CD4-positive, alpha-beta T cell (primary cell): ENCODE measurements at regions not wholly inside any gene's neighbourhood (a gene's known extent, or its start where the extent isn't known, plus 50 kb on each side); places are given as distances from the start of the nearest gene placed in this dataset.

Experiments
- ATAC-seq: fragments of 200-7000 bp; cut with Tn5 transposase; one replicate; pipeline ENCODE4 v1.10.0; 2022; ENCODE audit warnings: mild to moderate bottlenecking; ENCODE audit not compliant: poor library complexity
- CTCF ChIA-PET: fragments of 350-600 bp; sonication (Branson Sonifier 250); formaldehyde crosslinking; loops from one replicate; lab custom pipeline; 2021; ENCODE audit warnings: antibody characterized with exemption, inconsistent platforms; lab: Charles Lee
- POLR2A ChIA-PET: fragments of 350-600 bp; sonication (Branson Sonifier 250); formaldehyde crosslinking; loops from one replicate; lab custom pipeline; 2021; ENCODE audit warnings: antibody characterized with exemption, inconsistent platforms; lab: Charles Lee
- DNase-seq, 14 experiments: peaks; one replicate each; pipeline ENCODE4 v3.0.0-alpha.2; 2013 to 2020; ENCODE audit warnings: mixed read lengths in 2 of 14
- H3K27ac ChIP-seq, 2 donors: one replicate each; pipeline versions ENCODE4 v1.5.1 to v1.7.0; 2013; ENCODE audit warnings: low read length in 2 of 2, low read depth in 1 of 2, mild to moderate bottlenecking in 1 of 2
- H3K27me3 ChIP-seq, 2 experiments: 1 replicate in 1 of 2; 2 replicates in 1 of 2; pipeline versions ENCODE4 v1.6.1 to v1.7.0; 2013; ENCODE audit warnings: low read length in 2 of 2, control low read depth in 1 of 2, mild to moderate bottlenecking in 1 of 2, moderate library complexity in 1 of 2; ENCODE audit not compliant: insufficient read depth in 2 of 2, control insufficient read depth in 1 of 2
- H3K36me3 ChIP-seq: one replicate; pipeline ENCODE4 v1.6.1; 2013; ENCODE audit warnings: low read length, control low read depth; ENCODE audit not compliant: insufficient read depth
- H3K4me1 ChIP-seq: one replicate; pipeline ENCODE4 v1.6.1; 2013; ENCODE audit warnings: low read length, control low read depth; ENCODE audit not compliant: insufficient read depth
- H3K4me3 ChIP-seq: one replicate; pipeline ENCODE4 v1.5.1; 2013; ENCODE audit warnings: mild to moderate bottlenecking, low read length, moderate library complexity
- H3K9me3 ChIP-seq, 2 experiments: 1 replicate in 1 of 2; 2 replicates in 1 of 2; pipeline versions ENCODE4 v1.6.1 to v1.7.0; 2013; ENCODE audit warnings: low read length in 2 of 2, mild to moderate bottlenecking in 2 of 2, control low read depth in 1 of 2, moderate library complexity in 1 of 2; ENCODE audit not compliant: control insufficient read depth in 1 of 2, insufficient read depth in 1 of 2
- H3K27ac Mint-ChIP-seq: one replicate; pipeline ENCODE4 v1.8.0; 2020; ENCODE audit warnings: mixed read lengths
- H3K27me3 Mint-ChIP-seq: one replicate; pipeline ENCODE4 v1.8.0; 2021; ENCODE audit warnings: mixed read lengths
- H3K36me3 Mint-ChIP-seq: one replicate; pipeline ENCODE4 v1.8.0; 2021; ENCODE audit warnings: low read depth, mixed read lengths
- H3K4me1 Mint-ChIP-seq: one replicate; pipeline ENCODE4 v1.8.0; 2021; ENCODE audit warnings: low read depth, mixed read lengths
- H3K4me3 Mint-ChIP-seq: one replicate; pipeline ENCODE4 v1.8.0; 2020; ENCODE audit warnings: mild to moderate bottlenecking, mixed read lengths
- H3K9me3 Mint-ChIP-seq: one replicate; pipeline ENCODE4 v1.8.0; 2020; ENCODE audit warnings: mixed read lengths
- CTCF ChIP-seq: fragments of 200-600 bp; IDR thresholded peaks from one replicate; pipeline ENCODE4 v1.8.0; 2022; ENCODE audit warnings: antibody characterized with exemption, mild to moderate bottlenecking
- intact Hi-C, 2 experiments: fragments of 100-400 bp; cut with DNase I in 1 of 2; cut with micrococcal nuclease in 1 of 2; formaldehyde crosslinking; loops; one replicate each; pipeline versions ENCODE4 v1.15.1 to v1.9.0; 2023 to 2025; cut with DNase I, micrococcal nuclease

DNA sequence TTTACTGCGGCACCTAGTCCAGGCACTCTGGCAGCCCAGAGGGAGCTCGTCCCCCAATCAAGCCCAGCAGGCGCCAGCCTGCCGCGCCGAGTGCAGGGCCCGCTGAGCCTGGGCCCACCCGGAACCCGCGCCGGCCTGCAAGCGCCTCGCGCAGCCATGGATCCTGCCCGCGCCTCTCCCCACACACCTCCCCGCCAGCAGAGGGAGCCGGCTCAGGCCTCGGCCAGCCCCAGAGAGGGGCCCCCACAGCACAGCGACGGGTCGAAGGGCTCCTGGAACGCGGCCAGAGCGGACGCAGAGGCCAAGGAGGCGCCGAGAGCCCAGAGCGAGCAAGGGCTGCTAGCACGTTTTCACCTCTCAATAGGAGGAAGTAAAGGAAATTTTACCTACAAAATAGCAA lies 767.0 kb downstream of the MRPL39 start:
- H3K4me3 Mint-ChIP-seq, result no peak overlapping the region
- DNase-seq (peak in 1 of 14 experiments; percentile 9), ATAC-seq (no peak)
- Histone ChIP-seq H3K4me1 (no peaks in the 10 kb centered on the region), H3K4me3 (no peak overlapping the region), H3K36me3 (no peaks in the 10 kb centered on the region), H3K9me3 (peaks cover 0 to 13% of the 10 kb centered on the region in 2 experiments), H3K27ac (no peak overlapping the region), H3K27me3 (no peaks in the 10 kb centered on the region)
- TF ChIP-seq CTCF, result no peak
- H3K4me1 Mint-ChIP-seq, result no peaks in the 10 kb centered on the region
- intact Hi-C loops, result no loop called here
- peaks cover 2% of the 10 kb centered on the region for H3K9me3 Mint-ChIP-seq
- ChIA-PET POLR2A (no interaction called here), CTCF (no interaction called here)
- no peaks in the 10 kb centered on the region for H3K27me3 Mint-ChIP-seq
- no peak overlapping the region for H3K27ac Mint-ChIP-seq
- no peaks in the 10 kb centered on the region for H3K36me3 Mint-ChIP-seq

- H3K27me3 Mint-ChIP-seq, result no peaks in the 10 kb centered on the region
- H3K9me3 Mint-ChIP-seq, result no peaks in the 10 kb centered on the region
- H3K4me1 Mint-ChIP-seq, result no peaks in the 10 kb centered on the region
- H3K36me3 ChIP-seq, result no peaks in the 10 kb centered on the region
- no peaks in the 10 kb centered on the region for H3K36me3 Mint-ChIP-seq
- ATAC-seq, result no peak
- H3K27ac ChIP-seq, result no peak overlapping the region
- H3K4me1 ChIP-seq, result no peaks in the 10 kb centered on the region
- TF ChIP-seq CTCF, result no peak
- intact Hi-C loops, result no loop called here
- no peak for DNase-seq
- H3K9me3 ChIP-seq, result no peaks in the 10 kb centered on the region
- no peak overlapping the region for H3K27ac Mint-ChIP-seq
- no peak overlapping the region for H3K4me3 Mint-ChIP-seq
- ChIA-PET POLR2A (no interaction called here), CTCF (no interaction called here)
- H3K27me3 ChIP-seq, result no peaks in the 10 kb centered on the region
- no peak overlapping the region for H3K4me3 ChIP-seq
Observed at GRCh38 chr21:24832961-24833360, 774.3 kb downstream of the MRPL39 start.

- no peaks in the 10 kb centered on the region for H3K36me3 ChIP-seq
- DNase-seq (no peak), ATAC-seq (no peak)
- H3K9me3 ChIP-seq, result no peaks in the 10 kb centered on the region
- no peak overlapping the region for H3K27ac ChIP-seq
- ChIA-PET POLR2A (no interaction called here), CTCF (no interaction called here)
- no peak overlapping the region for H3K27ac Mint-ChIP-seq
- H3K4me1 ChIP-seq, result no peaks in the 10 kb centered on the region
- H3K4me3 Mint-ChIP-seq, result no peak overlapping the region
- H3K4me1 Mint-ChIP-seq, result no peaks in the 10 kb centered on the region
- intact Hi-C loops, result no loop called here
- no peak for TF ChIP-seq CTCF
- H3K27me3 Mint-ChIP-seq, result no peaks in the 10 kb centered on the region
- H3K36me3 Mint-ChIP-seq, result no peaks in the 10 kb centered on the region
- H3K27me3 ChIP-seq, result no peaks in the 10 kb centered on the region
- no peaks in the 10 kb centered on the region for H3K9me3 Mint-ChIP-seq
- no peak overlapping the region for H3K4me3 ChIP-seq
Observed at GRCh38 chr21:24829397-24829796, 777.9 kb downstream of the MRPL39 start.
